ENCODE measurements at regions not wholly inside any gene's neighbourhood (a gene's known extent, or its start where the extent isn't known, plus 50 kb on each side); places are given as distances from the start of the nearest gene placed in this dataset.
A peak's percentile ranks its signal among the peaks of the same experiment; 100 is the strongest.

DNA sequence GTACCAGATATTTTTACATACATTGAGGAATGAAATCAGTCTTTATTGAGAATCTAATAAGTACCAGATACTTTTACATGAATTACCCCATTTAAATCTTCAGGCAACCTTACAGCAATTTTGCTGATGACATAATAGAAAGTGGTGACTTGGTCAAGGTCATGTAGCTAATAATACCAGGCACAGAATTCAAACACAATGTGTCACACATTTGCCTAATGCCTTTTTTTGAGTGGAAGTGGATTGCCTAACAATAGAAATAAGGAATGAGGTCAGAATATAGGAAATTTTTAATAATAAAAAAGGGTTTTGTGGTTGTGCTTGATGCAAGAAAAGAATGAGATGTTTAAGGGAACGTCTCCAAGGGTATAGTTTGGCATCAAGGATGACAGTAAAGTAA is 466.6 kb upstream of the IGFBP3 start:
- H3K4ac ChIP-seq (ENCODE audit: low read depth, low read length), result no peak overlapping the region
- H3K9me3 ChIP-seq (ENCODE audit: control insufficient read depth, insufficient read depth, low read length), result no peaks in the 10 kb centered on the region; the same call in none of the 2 replicates
- no peak overlapping the region for H2AK9ac ChIP-seq (replicated peaks; ENCODE audit: low read depth, low read length, poor library complexity)
- H3K27me3 ChIP-seq (ENCODE audit: control insufficient read depth, insufficient read depth, low read length), result no peaks in the 10 kb centered on the region; the same call in 1 of the 2 replicates
- H3K14ac ChIP-seq (replicated peaks; ENCODE audit: low read depth, low read length), result no peak overlapping the region
- H2BK15ac ChIP-seq (ENCODE audit: low read depth, low read length), result no peak overlapping the region
- H2BK120ac ChIP-seq (ENCODE audit: low read depth, low read length), result no peak overlapping the region
- BruUV-seq (replicated peaks), result no TSS peak
- H3K23ac ChIP-seq (ENCODE audit: low read depth, low read length), result no peak overlapping the region
- no peak overlapping the region for H3K4me3 ChIP-seq (ENCODE audit: insufficient read depth, low read depth, low read length)
- TF ChIP-seq CEBPB (IDR thresholded peaks at IDR 0.05; ENCODE audit: low read depth, low read length) (peak; percentile 74), RAD21 (IDR thresholded peaks at IDR 0.05; ENCODE audit: low read length) (no peak)
- H2BK20ac ChIP-seq (ENCODE audit: low read depth, low read length), result no peak overlapping the region
- no peak overlapping the region for H2AFZ ChIP-seq (replicated peaks; ENCODE audit: low read length, poor library complexity)
- in situ Hi-C loops (cut with MboI; ENCODE audit: low sequenced_read_pairs), result loop anchor here (10.0 kb wide), 1 partner anchor 547 kb away; no protein-coding TSS in a partner anchor
- no peak overlapping the region for H2BK5ac ChIP-seq (ENCODE audit: low read depth, low read length, poor library complexity, severe bottlenecking)
- no peak overlapping the region for H4K5ac ChIP-seq (ENCODE audit: low read depth, low read length)
- no peaks in the 10 kb centered on the region for H4K20me1 ChIP-seq (ENCODE audit: insufficient read depth, low read length)
- H3K79me1 ChIP-seq (ENCODE audit: low read depth in 1 of 2, low read length in 2 of 2), result no peaks in the 10 kb centered on the region
- H4K8ac ChIP-seq (ENCODE audit: low read depth in 2 of 2, low read length in 2 of 2), result no peak overlapping the region
- CTCF ChIA-PET, result no interaction called here
- POLR2A ChIA-PET (ENCODE audit: unreplicated experiment), result no interaction called here
- no peak overlapping the region for H3K4me2 ChIP-seq (ENCODE audit: low read depth, low read length)
- no CpG with 5 or more reads among the region's 1 CpG for WGBS, 2 experiments (ENCODE audit: extremely low coverage in 2 of 2, insufficient read length in 1 of 2)
- H3K4me1 ChIP-seq (ENCODE audit: control insufficient read depth, insufficient read depth, low read length), result peaks cover 10% of the 10 kb centered on the region; the same call in 1 of the 2 replicates
- ATAC-seq (ENCODE audit: low read depth) (no peak), DNase-seq (peak; percentile 54)
- H3K56ac ChIP-seq (ENCODE audit: extremely low read depth, insufficient read depth, low read length), result no peak overlapping the region
- H4K91ac ChIP-seq (ENCODE audit: insufficient read depth, low read depth, low read length), result no peak overlapping the region
- no peak overlapping the region for H3K18ac ChIP-seq (ENCODE audit: low read depth, low read length)
- H3K27ac ChIP-seq (ENCODE audit: insufficient read depth, low read length), result no peak overlapping the region
- H3K36me3 ChIP-seq (ENCODE audit: control insufficient read depth, insufficient read depth, low read length), result no peaks in the 10 kb centered on the region
- dilution Hi-C loops (cut with HindIII; ENCODE audit: low sequenced_read_pairs, unreplicated experiment), result no loop called here
- H3K9ac ChIP-seq (ENCODE audit: low read depth, low read length), result no peak overlapping the region
- H3K9me1 ChIP-seq (ENCODE audit: insufficient read depth, low read length), result 0 out of 2 replicates have a peak, but pooled peaks cover 4% of the 10 kb centered on the region
- H2AK5ac ChIP-seq (ENCODE audit: low read depth, low read length), result no peak overlapping the region
- intact Hi-C loops (cut with micrococcal nuclease), result no loop called here

All from IMR-90 (cell line).